ENCODE measurements at regions not wholly inside any gene's neighbourhood (a gene's known extent, or its start where the extent isn't known, plus 50 kb on each side); places are given as distances from the start of the nearest gene placed in this dataset.

- Mint-ChIP-seq H3K27ac (ENCODE audit: unreplicated experiment) (no peak overlapping the region), H3K4me3 (ENCODE audit: low read depth, unreplicated experiment) (no peak overlapping the region), H3K27me3 (ENCODE audit: unreplicated experiment) (no peaks in the 10 kb centered on the region), H3K4me1 (ENCODE audit: low read depth, unreplicated experiment) (no peaks in the 10 kb centered on the region), H3K9me3 (ENCODE audit: low read depth, unreplicated experiment) (no peaks in the 10 kb centered on the region), H3K36me3 (ENCODE audit: insufficient read depth, unreplicated experiment) (no peaks in the 10 kb centered on the region)
- TF ChIP-seq CTCF (IDR thresholded peaks at IDR 0.05; ENCODE audit: unreplicated experiment): no peak
- no peak for DNase-seq
- BruUV-seq (replicated peaks): no TSS peak
- intact Hi-C loops (cut with micrococcal nuclease; ENCODE audit: unreplicated experiment): no loop called here
- CTCF ChIA-PET: no interaction called here
These were observed 134.0 kb upstream of the SYN3 start for GRCh38 chr22:33192156-33192555.

GRCh38 chr22:33188326-33188725 lies 130.1 kb upstream of the SYN3 start:
- H3K9me3 Mint-ChIP-seq (ENCODE audit: low read depth, unreplicated experiment): peaks cover 3% of the 10 kb centered on the region
- no TSS peak for BruUV-seq (replicated peaks)
- CTCF ChIA-PET: no interaction called here
- H3K4me3 Mint-ChIP-seq (ENCODE audit: low read depth, unreplicated experiment): no peak overlapping the region
- no peaks in the 10 kb centered on the region for H3K4me1 Mint-ChIP-seq (ENCODE audit: low read depth, unreplicated experiment)
- no peaks in the 10 kb centered on the region for H3K27me3 Mint-ChIP-seq (ENCODE audit: unreplicated experiment)
- no peak overlapping the region for H3K27ac Mint-ChIP-seq (ENCODE audit: unreplicated experiment)
- intact Hi-C loops (cut with micrococcal nuclease; ENCODE audit: unreplicated experiment): no loop called here
- DNase-seq: no peak
- TF ChIP-seq CTCF (IDR thresholded peaks at IDR 0.05; ENCODE audit: unreplicated experiment): no peak
- no peaks in the 10 kb centered on the region for H3K36me3 Mint-ChIP-seq (ENCODE audit: insufficient read depth, unreplicated experiment)

GRCh38 chr22:33186816-33187215 lies 128.6 kb upstream of the SYN3 start:
- intact Hi-C loops (cut with micrococcal nuclease; ENCODE audit: unreplicated experiment): no loop called here
- Mint-ChIP-seq H3K27ac (ENCODE audit: unreplicated experiment) (no peak overlapping the region), H3K4me3 (ENCODE audit: low read depth, unreplicated experiment) (no peak overlapping the region), H3K27me3 (ENCODE audit: unreplicated experiment) (no peaks in the 10 kb centered on the region), H3K4me1 (ENCODE audit: low read depth, unreplicated experiment) (no peaks in the 10 kb centered on the region), H3K9me3 (ENCODE audit: low read depth, unreplicated experiment) (peaks cover 9% of the 10 kb centered on the region), H3K36me3 (ENCODE audit: insufficient read depth, unreplicated experiment) (no peaks in the 10 kb centered on the region)
- no peak for DNase-seq
- CTCF ChIA-PET: no interaction called here
- BruUV-seq (replicated peaks): no TSS peak
- TF ChIP-seq CTCF (IDR thresholded peaks at IDR 0.05; ENCODE audit: unreplicated experiment): no peak

- Mint-ChIP-seq H3K4me1 (ENCODE audit: low read depth, unreplicated experiment) (no peaks in the 10 kb centered on the region), H3K36me3 (ENCODE audit: insufficient read depth, unreplicated experiment) (no peaks in the 10 kb centered on the region), H3K4me3 (ENCODE audit: low read depth, unreplicated experiment) (no peak overlapping the region), H3K9me3 (ENCODE audit: low read depth, unreplicated experiment) (peaks cover 9% of the 10 kb centered on the region), H3K27me3 (ENCODE audit: unreplicated experiment) (peaks cover 6% of the 10 kb centered on the region), H3K27ac (ENCODE audit: unreplicated experiment) (no peak overlapping the region)
- CTCF ChIA-PET: no interaction called here
- no peak for DNase-seq
- no TSS peak for BruUV-seq (replicated peaks)
- no peak for TF ChIP-seq CTCF (IDR thresholded peaks at IDR 0.05; ENCODE audit: unreplicated experiment)
- intact Hi-C loops (cut with micrococcal nuclease; ENCODE audit: unreplicated experiment): no loop called here
These were observed 122.2 kb upstream of the SYN3 start for GRCh38 chr22:33180356-33180755.
